Astrocyte (in vitro differentiated cells and primary cell): ENCODE measurements at regions not wholly inside any gene's neighbourhood (a gene's known extent, or its start where the extent isn't known, plus 50 kb on each side); places are given as distances from the start of the nearest gene placed in this dataset.

Experiments used
- DNase-seq: peaks from one replicate; pipeline ENCODE4 v3.0.0-alpha.2; 2010; ENCODE audit warnings: low read depth
- FAIRE-seq: peaks from 2 replicates; lab custom pipeline; 2011; peaks lifted over from hg19 to GRCh38; lab: Jason Lieb, UNC
- H2AFZ ChIP-seq: 2 replicates; pipeline ENCODE4 v1.6.0; 2012; ENCODE audit warnings: low read depth, low read length, inconsistent platforms
- H3K27ac ChIP-seq: 2 replicates; pipeline ENCODE4 v1.5.1; 2011; ENCODE audit warnings: low read depth, low read length, inconsistent platforms
- H3K27me3 ChIP-seq: 2 replicates; pipeline ENCODE4 v1.6.0; 2011; ENCODE audit warnings: low read length, inconsistent platforms; ENCODE audit not compliant: insufficient read depth
- H3K36me3 ChIP-seq: 2 replicates; pipeline ENCODE4 v1.5.1; 2011; ENCODE audit warnings: low read length, inconsistent platforms; ENCODE audit not compliant: insufficient read depth
- H3K4me1 ChIP-seq: 2 replicates; pipeline ENCODE4 v1.5.1; 2011; ENCODE audit warnings: low read length, inconsistent platforms; ENCODE audit not compliant: insufficient read depth
- H3K4me2 ChIP-seq: 2 replicates; pipeline ENCODE4 v1.6.0; 2012; ENCODE audit warnings: low read length, inconsistent platforms
- H3K4me3 ChIP-seq: 2 replicates; pipeline ENCODE4 v1.5.1; 2011; ENCODE audit warnings: low read depth, mild to moderate bottlenecking, low read length, inconsistent platforms; ENCODE audit not compliant: insufficient read depth
- H3K79me2 ChIP-seq: 2 replicates; pipeline ENCODE4 v1.6.0; 2012; ENCODE audit warnings: mild to moderate bottlenecking, low read length, inconsistent platforms; ENCODE audit not compliant: insufficient read depth
- H3K9ac ChIP-seq: 2 replicates; pipeline ENCODE4 v1.6.0; 2012; ENCODE audit warnings: mild to moderate bottlenecking, low read length, inconsistent platforms
- H3K9me3 ChIP-seq: 2 replicates; pipeline ENCODE4 v1.5.1; 2012; ENCODE audit warnings: low read depth, mild to moderate bottlenecking, low read length, inconsistent platforms; ENCODE audit not compliant: insufficient read depth
- H4K20me1 ChIP-seq: 2 replicates; pipeline ENCODE4 v1.6.0; 2012; ENCODE audit warnings: low read length, inconsistent platforms; ENCODE audit not compliant: insufficient read depth
- H3K27ac Mint-ChIP-seq: one replicate; pipeline ENCODE4 v1.8.0; 2021; ENCODE audit warnings: mild to moderate bottlenecking, mixed read lengths; ENCODE audit not compliant: unreplicated experiment
- H3K27me3 Mint-ChIP-seq: one replicate; pipeline ENCODE4 v1.8.0; 2021; ENCODE audit warnings: low read depth, mixed read lengths; ENCODE audit not compliant: unreplicated experiment
- H3K36me3 Mint-ChIP-seq: one replicate; pipeline ENCODE4 v1.8.0; 2021; ENCODE audit warnings: low read depth, mixed read lengths; ENCODE audit not compliant: unreplicated experiment
- H3K4me1 Mint-ChIP-seq: one replicate; pipeline ENCODE4 v1.8.0; 2021; ENCODE audit warnings: low read depth, mixed read lengths; ENCODE audit not compliant: unreplicated experiment
- H3K4me3 Mint-ChIP-seq: one replicate; pipeline ENCODE4 v1.8.0; 2021; ENCODE audit warnings: mild to moderate bottlenecking, moderate library complexity, mixed read lengths; ENCODE audit not compliant: unreplicated experiment
- H3K9me3 Mint-ChIP-seq: one replicate; pipeline ENCODE4 v1.8.0; 2021; ENCODE audit warnings: mild to moderate bottlenecking, mixed read lengths; ENCODE audit not compliant: unreplicated experiment
- CTCF ChIP-seq: IDR thresholded peaks from 2 replicates; pipeline ENCODE4 v1.5.1; 2011; ENCODE audit warnings: low read depth, mild to moderate bottlenecking, inconsistent platforms, low read length, moderate library complexity; ENCODE audit not compliant: insufficient read depth
- EZH2 ChIP-seq: IDR thresholded peaks from 2 replicates; pipeline ENCODE4 v1.6.1; 2012; ENCODE audit warnings: mild to moderate bottlenecking, low read length, inconsistent platforms; ENCODE audit not compliant: insufficient read depth

DNA sequence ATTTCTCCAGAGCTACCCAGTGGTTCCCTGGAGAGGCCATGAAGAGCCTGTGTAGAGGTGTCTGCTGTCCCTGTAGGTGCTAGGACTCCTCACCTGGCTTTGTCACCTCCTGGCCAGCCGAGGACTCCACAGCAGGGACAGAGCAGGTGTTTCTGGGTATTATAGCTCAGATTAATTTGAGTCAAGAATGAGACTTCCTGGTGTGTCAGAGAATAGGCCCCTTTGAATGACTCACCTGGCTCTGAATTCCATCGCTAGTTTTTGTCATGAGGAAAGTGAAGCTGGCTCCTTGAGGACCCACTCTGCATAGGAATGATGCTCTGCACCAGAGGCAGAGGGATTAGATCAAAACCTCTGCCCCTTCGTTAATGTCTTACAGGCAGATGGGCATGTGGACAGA lies 167.5 kb upstream of the TOPAZ1 start:
- Histone ChIP-seq H3K27me3 (no peaks in the 10 kb centered on the region), H3K4me3 (no peak overlapping the region), H3K4me2 (no peak overlapping the region), H3K4me1 (no peaks in the 10 kb centered on the region), H2AFZ (no peak overlapping the region), H3K9ac (no peak overlapping the region), H3K9me3 (no peaks in the 10 kb centered on the region), H3K27ac (no peak overlapping the region), H3K36me3 (no peaks in the 10 kb centered on the region), H4K20me1 (no peaks in the 10 kb centered on the region), H3K79me2 (no peaks in the 10 kb centered on the region)
- H3K4me3 Mint-ChIP-seq: no peak overlapping the region
- TF ChIP-seq CTCF (no peak), EZH2 (no peak)
- no peak overlapping the region for H3K27ac Mint-ChIP-seq
- DNase-seq: no peak
- peaks cover 24% of the 10 kb centered on the region for H3K4me1 Mint-ChIP-seq
- no peaks in the 10 kb centered on the region for H3K9me3 Mint-ChIP-seq
- H3K27me3 Mint-ChIP-seq: no peaks in the 10 kb centered on the region
- peaks cover 2% of the 10 kb centered on the region for H3K36me3 Mint-ChIP-seq
- no peak for FAIRE-seq

GRCh38 chr3:44076221-44076829 lies 165.4 kb upstream of the TOPAZ1 start:
- Histone ChIP-seq H3K4me1 (no peaks in the 10 kb centered on the region), H3K36me3 (no peaks in the 10 kb centered on the region), H3K27ac (no peak overlapping the region), H3K9ac (no peak overlapping the region), H3K9me3 (no peaks in the 10 kb centered on the region), H2AFZ (no peak overlapping the region), H4K20me1 (no peaks in the 10 kb centered on the region), H3K4me2 (no peak overlapping the region), H3K4me3 (no peak overlapping the region), H3K27me3 (peaks cover 2% of the 10 kb centered on the region), H3K79me2 (no peaks in the 10 kb centered on the region)
- peaks cover 1% of the 10 kb centered on the region for H3K27me3 Mint-ChIP-seq
- peaks cover 4% of the 10 kb centered on the region for H3K36me3 Mint-ChIP-seq
- H3K4me1 Mint-ChIP-seq: peaks cover 18% of the 10 kb centered on the region
- TF ChIP-seq EZH2 (no peak), CTCF (no peak)
- FAIRE-seq (no peak), DNase-seq (no peak)
- no peak overlapping the region for H3K4me3 Mint-ChIP-seq
- no peaks in the 10 kb centered on the region for H3K9me3 Mint-ChIP-seq
- H3K27ac Mint-ChIP-seq: peak overlapping the region; percentile 65

DNA sequence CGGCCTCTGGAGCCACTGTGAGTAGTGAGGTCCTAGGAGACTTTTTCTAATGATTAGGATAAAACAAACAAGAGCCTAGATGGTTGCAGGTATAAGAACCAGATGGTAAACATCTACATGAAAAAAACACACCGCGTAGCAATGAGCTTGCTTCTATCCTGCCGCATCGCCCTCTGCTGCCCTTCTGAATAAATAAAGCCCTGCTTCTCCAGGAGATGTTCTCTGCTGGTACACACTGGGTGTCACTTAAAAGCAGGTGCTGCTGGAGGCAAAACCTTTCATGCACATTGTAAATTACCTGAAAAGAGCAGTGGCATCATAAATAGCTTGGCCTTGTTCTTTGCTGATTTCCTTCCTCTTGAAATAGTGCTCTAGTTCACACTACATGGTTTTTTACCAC lies 164.4 kb upstream of the TOPAZ1 start:
- Mint-ChIP-seq H3K27ac (peak overlapping the region; percentile 66), H3K27me3 (peaks cover 1% of the 10 kb centered on the region), H3K9me3 (no peaks in the 10 kb centered on the region), H3K4me1 (peaks cover 18% of the 10 kb centered on the region), H3K36me3 (peaks cover 4% of the 10 kb centered on the region), H3K4me3 (no peak overlapping the region)
- DNase-seq (no peak), FAIRE-seq (no peak)
- no peaks in the 10 kb centered on the region for H3K4me1 ChIP-seq
- no peak overlapping the region for H3K9ac ChIP-seq
- H2AFZ ChIP-seq: no peak overlapping the region
- TF ChIP-seq CTCF: no peak
- no peaks in the 10 kb centered on the region for H3K79me2 ChIP-seq
- H3K27me3 ChIP-seq: peaks cover 2% of the 10 kb centered on the region
- H3K4me2 ChIP-seq: no peak overlapping the region
- H3K36me3 ChIP-seq: no peaks in the 10 kb centered on the region
- no peak overlapping the region for H3K27ac ChIP-seq
- H3K4me3 ChIP-seq: no peak overlapping the region
- no peaks in the 10 kb centered on the region for H4K20me1 ChIP-seq
- H3K9me3 ChIP-seq: no peaks in the 10 kb centered on the region
